Karpas-422 (cell line): ENCODE measurements at regions not wholly inside any gene's neighbourhood (a gene's known extent, or its start where the extent isn't known, plus 50 kb on each side); places are given as distances from the start of the nearest gene placed in this dataset.

ENCODE experiments used
- DNase-seq: peaks from one replicate; pipeline ENCODE4 v3.0.0-alpha.2; 2015
- H2AFZ ChIP-seq: fragments of 200-600 bp; sonication (generic); 2 replicates; pipeline ENCODE4 v1.6.1; 2014; ENCODE audit warnings: antibody characterized with exemption, low read length, mixed read lengths
- H3K27ac ChIP-seq: fragments of 200-600 bp; sonication (generic); 2 replicates; pipeline ENCODE4 v1.5.1; 2014; ENCODE audit warnings: mild to moderate bottlenecking, low read length, moderate library complexity
- H3K27me3 ChIP-seq: fragments of 200-600 bp; sonication (generic); 2 replicates; pipeline ENCODE4 v1.6.1; 2014; ENCODE audit warnings: low read length, mixed read lengths
- H3K36me3 ChIP-seq: fragments of 200-600 bp; sonication (generic); 2 replicates; pipeline ENCODE4 v1.6.1; 2014; ENCODE audit warnings: low read length, mixed read lengths; ENCODE audit not compliant: insufficient read depth
- H3K4me1 ChIP-seq: fragments of 200-600 bp; sonication (generic); 2 replicates; pipeline ENCODE4 v1.6.1; 2014; ENCODE audit warnings: mild to moderate bottlenecking, low read length, mixed read lengths
- H3K4me2 ChIP-seq: fragments of 200-600 bp; sonication (generic); 2 replicates; pipeline ENCODE4 v1.6.1; 2014; ENCODE audit warnings: low read length, low read depth, mild to moderate bottlenecking; ENCODE audit not compliant: poor library complexity, severe bottlenecking
- H3K4me3 ChIP-seq: fragments of 200-600 bp; sonication (generic); 2 replicates; pipeline ENCODE4 v1.5.1; 2014; ENCODE audit warnings: mild to moderate bottlenecking, antibody characterized with exemption, low read length, mixed read lengths
- H3K79me2 ChIP-seq: fragments of 200-600 bp; sonication (generic); 2 replicates; pipeline ENCODE4 v1.6.1; 2014; ENCODE audit warnings: mild to moderate bottlenecking, low read length, mixed read lengths
- H3K9ac ChIP-seq: fragments of 200-600 bp; sonication (generic); 2 replicates; pipeline ENCODE4 v1.6.0; 2014; ENCODE audit warnings: low read length
- H3K9me2 ChIP-seq: fragments of 200-600 bp; sonication (generic), shearing (Covaris generic); replicated peaks from 2 replicates; pipeline ENCODE4 v1.6.0; 2014; ENCODE audit warnings: mild to moderate bottlenecking, low read length, moderate library complexity; ENCODE audit not compliant: insufficient read depth
- H3K9me3 ChIP-seq: fragments of 300-700, 200-600 bp; sonication (generic); 2 replicates; pipeline ENCODE4 v1.6.1; 2014; ENCODE audit warnings: low read length, mixed read lengths
- H4K20me1 ChIP-seq: fragments of 200-600 bp; sonication (generic); 2 replicates; pipeline ENCODE4 v1.6.1; 2014; ENCODE audit warnings: mild to moderate bottlenecking, antibody characterized with exemption, low read length, low read depth; ENCODE audit not compliant: insufficient read depth

DNA sequence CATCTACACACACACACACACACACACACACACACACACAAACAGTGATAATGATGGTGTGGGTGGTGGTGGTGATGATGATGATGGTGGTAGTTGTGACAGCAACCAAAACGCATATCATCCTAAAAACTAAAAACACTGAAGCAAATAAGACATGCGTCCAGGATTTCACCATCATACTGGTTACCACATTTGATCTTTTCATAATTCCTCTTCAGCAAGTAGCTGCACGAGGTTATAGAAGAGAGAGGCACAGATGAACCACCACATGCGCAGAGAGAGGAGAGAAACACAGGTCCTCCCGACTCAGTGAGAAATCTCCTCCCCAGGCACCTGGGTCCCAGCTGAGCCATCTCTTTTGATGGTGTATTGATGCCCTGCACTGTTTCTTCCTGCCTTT is 393.3 kb downstream of the METTL4 start:
- Histone ChIP-seq H3K36me3 (no peaks in the 10 kb centered on the region), H3K9ac (no peak overlapping the region), H3K27ac (no peak overlapping the region), H3K4me2 (no peak overlapping the region), H4K20me1 (no peaks in the 10 kb centered on the region), H3K9me2 (no peaks in the 10 kb centered on the region), H3K4me1 (no peaks in the 10 kb centered on the region), H3K4me3 (no peak overlapping the region), H3K27me3 (0 out of 2 replicates have a peak, but pooled peaks cover 2% of the 10 kb centered on the region), H2AFZ (no peak overlapping the region), H3K79me2 (no peaks in the 10 kb centered on the region), H3K9me3 (no peaks in the 10 kb centered on the region)
- DNase-seq: no peak

DNA sequence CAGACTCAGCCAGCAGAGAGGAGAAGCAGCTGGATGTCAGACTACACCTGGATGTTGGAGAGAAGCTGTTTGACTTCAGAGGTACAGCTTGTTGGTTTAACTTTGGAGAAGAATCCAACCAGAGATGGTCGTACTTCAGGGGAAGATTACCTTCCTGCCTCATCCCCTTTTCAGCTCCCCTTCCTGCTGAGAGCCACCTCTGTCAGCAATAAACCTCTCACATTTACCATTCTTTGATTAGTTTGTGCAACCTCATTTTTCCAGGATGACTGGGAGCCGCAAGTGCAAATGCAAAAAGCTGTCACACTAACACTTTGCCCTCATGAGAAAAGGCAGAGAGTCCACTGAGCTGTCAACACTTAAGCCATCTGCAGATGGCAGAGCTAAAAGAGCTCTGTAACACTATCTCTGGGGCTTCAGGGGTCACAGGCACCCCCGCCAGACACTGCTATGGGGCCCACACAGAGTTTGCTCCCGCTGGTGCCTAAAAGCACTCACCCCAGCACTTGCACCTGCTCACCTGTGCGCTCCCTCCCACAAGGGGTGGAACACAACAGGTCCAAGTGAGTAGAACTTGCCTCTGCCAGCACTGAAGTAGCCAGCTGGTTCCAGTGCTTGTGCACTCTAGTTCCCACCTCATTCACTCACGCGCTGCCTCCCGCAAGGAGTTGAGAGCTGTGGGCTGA is 391.7 kb downstream of the METTL4 start:
- H3K9me3 ChIP-seq: no peaks in the 10 kb centered on the region
- no peaks in the 10 kb centered on the region for H3K9me2 ChIP-seq
- H3K27ac ChIP-seq: no peak overlapping the region
- no peaks in the 10 kb centered on the region for H3K36me3 ChIP-seq
- no peak overlapping the region for H3K4me2 ChIP-seq
- no peak overlapping the region for H2AFZ ChIP-seq
- H3K9ac ChIP-seq: no peak overlapping the region
- H4K20me1 ChIP-seq: no peaks in the 10 kb centered on the region
- no peaks in the 10 kb centered on the region for H3K79me2 ChIP-seq
- no peak overlapping the region for H3K4me3 ChIP-seq
- DNase-seq: no peak
- 0 out of 2 replicates have a peak, but pooled peaks cover 2% of the 10 kb centered on the region for H3K27me3 ChIP-seq
- H3K4me1 ChIP-seq: no peaks in the 10 kb centered on the region

DNA sequence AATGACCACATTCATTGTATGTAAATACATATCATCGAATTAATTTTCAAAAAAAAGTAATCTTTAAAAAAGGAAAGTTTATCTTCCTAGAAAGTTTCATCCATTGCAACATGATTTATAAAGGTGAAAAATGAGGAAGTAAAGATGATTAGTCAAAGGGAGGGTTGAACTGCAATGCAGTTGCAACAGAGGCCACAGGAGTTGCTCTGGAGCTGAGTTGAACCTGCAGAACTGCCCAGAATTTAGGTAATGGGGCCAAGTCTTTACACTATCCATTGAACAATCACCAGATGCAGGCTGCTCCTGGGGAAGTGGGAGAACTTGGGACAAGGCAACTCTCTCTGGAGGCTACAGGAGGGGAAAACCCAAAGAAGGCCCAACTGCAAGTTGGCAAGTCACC is 390.7 kb downstream of the METTL4 start:
- no peaks in the 10 kb centered on the region for H4K20me1 ChIP-seq
- H3K9me2 ChIP-seq: no peaks in the 10 kb centered on the region
- H3K9me3 ChIP-seq: no peaks in the 10 kb centered on the region
- no peaks in the 10 kb centered on the region for H3K79me2 ChIP-seq
- no peak overlapping the region for H3K4me3 ChIP-seq
- DNase-seq: peak; percentile 50
- H3K4me2 ChIP-seq: no peak overlapping the region
- no peaks in the 10 kb centered on the region for H3K4me1 ChIP-seq
- no peak overlapping the region for H3K9ac ChIP-seq
- H3K36me3 ChIP-seq: no peaks in the 10 kb centered on the region
- H3K27ac ChIP-seq: no peak overlapping the region
- H2AFZ ChIP-seq: no peak overlapping the region
- 0 out of 2 replicates have a peak, but pooled peaks cover 2% of the 10 kb centered on the region for H3K27me3 ChIP-seq

DNA sequence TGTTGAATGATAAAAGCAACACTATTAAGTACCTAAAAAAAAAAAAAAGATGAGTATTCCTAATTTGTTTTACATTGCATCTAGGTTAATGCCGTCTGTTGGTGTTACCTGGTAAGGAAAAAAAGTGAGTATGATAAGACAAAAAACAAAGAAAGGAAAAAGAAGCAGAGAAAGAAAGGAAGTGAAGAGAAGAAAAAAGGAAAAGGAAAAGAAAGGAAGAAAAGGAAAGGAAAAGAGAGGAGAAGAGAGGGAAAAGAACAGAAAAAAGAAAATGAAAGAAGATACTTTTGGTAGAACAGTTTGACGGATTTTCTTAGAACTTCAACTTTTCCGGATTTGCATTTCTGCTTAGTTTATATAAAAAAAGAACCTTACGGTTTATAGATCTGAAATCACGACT is 387.9 kb downstream of the METTL4 start:
- 0 out of 2 replicates have a peak, but pooled peaks cover 2% of the 10 kb centered on the region for H3K27me3 ChIP-seq
- H3K4me3 ChIP-seq: no peak overlapping the region
- no peaks in the 10 kb centered on the region for H3K79me2 ChIP-seq
- no peak overlapping the region for H3K4me2 ChIP-seq
- no peaks in the 10 kb centered on the region; the same call in 1 of the 2 replicates for H3K4me1 ChIP-seq
- no peaks in the 10 kb centered on the region for H3K36me3 ChIP-seq
- no peak overlapping the region for H2AFZ ChIP-seq
- no peaks in the 10 kb centered on the region for H4K20me1 ChIP-seq
- no peaks in the 10 kb centered on the region for H3K9me2 ChIP-seq
- H3K27ac ChIP-seq: no peak overlapping the region
- H3K9me3 ChIP-seq: no peaks in the 10 kb centered on the region
- no peak overlapping the region for H3K9ac ChIP-seq
- no peak for DNase-seq

DNA sequence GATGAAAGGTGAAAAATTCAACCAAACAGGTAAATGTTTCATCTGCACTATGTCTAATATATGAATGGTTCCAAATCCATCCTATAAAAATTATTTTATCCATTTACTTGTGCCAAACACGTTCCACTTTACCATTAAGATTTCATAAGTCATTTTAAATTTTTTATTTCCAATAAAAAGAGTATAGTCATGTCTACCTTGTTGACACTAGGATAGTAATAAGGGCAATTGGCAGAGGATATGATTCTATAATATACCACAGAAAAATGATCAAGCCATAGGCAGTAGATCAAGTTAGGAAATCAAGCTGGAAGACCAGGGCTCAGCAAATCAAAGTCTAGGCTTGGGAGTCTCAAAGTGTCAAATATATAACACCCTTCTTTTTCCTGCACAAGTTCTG is 384.3 kb downstream of the METTL4 start:
- Histone ChIP-seq H3K79me2 (no peaks in the 10 kb centered on the region), H3K4me1 (no peaks in the 10 kb centered on the region; the same call in 1 of the 2 replicates), H2AFZ (no peak overlapping the region)

DNA sequence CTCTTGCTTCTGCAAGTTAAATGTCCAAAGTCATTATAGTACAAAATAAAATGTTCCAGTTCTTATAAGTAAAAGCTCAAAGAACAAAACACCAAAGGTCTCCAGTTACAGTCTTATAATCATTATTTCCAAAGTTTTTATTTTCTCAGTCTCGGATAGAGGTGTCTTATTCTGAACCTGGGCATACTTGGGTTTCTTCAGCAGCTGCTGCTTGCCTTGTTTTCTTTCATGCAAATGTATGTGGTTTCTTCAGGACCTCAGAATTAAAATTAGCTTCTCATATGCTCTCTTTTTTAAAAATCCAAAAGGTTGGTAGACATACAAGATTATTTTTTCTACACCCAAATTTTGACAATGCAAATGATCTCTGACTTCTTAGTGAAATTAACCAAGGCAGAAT is 383.0 kb downstream of the METTL4 start:
- Histone ChIP-seq H3K9me2 (no peaks in the 10 kb centered on the region), H2AFZ (no peak overlapping the region), H3K79me2 (no peaks in the 10 kb centered on the region), H3K27ac (no peak overlapping the region), H3K9me3 (no peaks in the 10 kb centered on the region), H4K20me1 (no peaks in the 10 kb centered on the region), H3K4me1 (no peaks in the 10 kb centered on the region; the same call in 1 of the 2 replicates), H3K4me3 (no peak overlapping the region), H3K4me2 (no peak overlapping the region), H3K9ac (no peak overlapping the region), H3K27me3 (no peaks in the 10 kb centered on the region), H3K36me3 (no peaks in the 10 kb centered on the region)
- DNase-seq: no peak

More for the DNA sequence above, 384.3 kb downstream of the METTL4 start:
- Histone ChIP-seq H3K9me3 (no peaks in the 10 kb centered on the region), H3K9ac (no peak overlapping the region), H4K20me1 (no peaks in the 10 kb centered on the region), H3K27ac (no peak overlapping the region), H3K9me2 (no peaks in the 10 kb centered on the region), H3K36me3 (no peaks in the 10 kb centered on the region), H3K4me3 (no peak overlapping the region), H3K27me3 (no peaks in the 10 kb centered on the region), H3K4me2 (no peak overlapping the region)
- no peak for DNase-seq

DNA sequence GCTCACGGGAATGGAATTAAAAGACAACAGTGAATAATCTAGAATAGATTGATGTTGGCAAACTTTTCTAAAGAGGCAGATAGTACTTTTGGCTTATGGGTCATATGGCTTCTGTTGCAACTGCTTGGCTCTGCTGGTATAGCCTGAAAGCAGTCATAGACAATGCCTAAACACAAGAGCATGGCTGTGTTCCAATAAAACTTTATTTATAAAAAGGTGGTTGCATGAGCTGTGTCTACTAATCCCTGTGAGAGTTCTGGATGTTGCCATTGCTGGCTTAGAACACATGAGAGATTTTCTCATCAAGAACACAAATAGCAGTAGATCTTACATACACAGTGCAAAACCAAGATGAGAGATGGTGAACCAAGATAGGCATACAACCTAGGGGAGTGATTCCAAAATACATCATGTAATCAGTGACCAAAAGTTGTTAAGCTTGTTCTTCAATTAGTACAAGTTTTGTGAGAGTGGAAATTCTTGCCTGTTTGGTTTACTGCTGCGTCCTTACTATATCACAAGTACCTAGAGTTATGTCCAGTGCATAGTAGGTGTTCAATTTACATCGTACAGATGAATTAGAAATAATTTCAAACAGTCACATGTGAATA is 380.0 kb downstream of the METTL4 start:
- Histone ChIP-seq H4K20me1 (no peaks in the 10 kb centered on the region), H3K4me1 (no peaks in the 10 kb centered on the region; the same call in 1 of the 2 replicates), H3K79me2 (no peaks in the 10 kb centered on the region), H2AFZ (no peak overlapping the region), H3K9me2 (no peaks in the 10 kb centered on the region), H3K9me3 (no peaks in the 10 kb centered on the region), H3K36me3 (no peaks in the 10 kb centered on the region), H3K27ac (no peak overlapping the region), H3K4me2 (no peak overlapping the region), H3K9ac (no peak overlapping the region), H3K4me3 (no peak overlapping the region), H3K27me3 (no peaks in the 10 kb centered on the region)
- no peak for DNase-seq

DNA sequence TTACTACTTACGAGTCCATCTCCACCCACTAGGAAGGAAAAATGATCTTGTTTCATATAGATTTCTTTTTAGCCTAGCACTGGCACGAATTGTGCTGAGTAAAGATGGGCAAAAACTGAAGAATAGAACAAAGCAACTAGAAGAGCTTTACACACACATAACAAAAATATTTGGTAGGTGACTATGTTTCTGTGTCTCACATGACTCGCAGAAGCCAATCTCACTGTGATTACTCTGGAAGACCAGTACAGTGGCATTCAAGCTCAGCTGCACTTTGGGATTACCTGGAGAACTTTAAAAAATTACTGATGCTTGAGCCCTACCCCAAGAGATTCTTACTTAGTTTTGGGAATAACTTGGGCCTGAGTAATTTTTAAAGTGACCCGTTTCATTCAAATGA is 378.7 kb downstream of the METTL4 start:
- no peaks in the 10 kb centered on the region for H4K20me1 ChIP-seq
- no peaks in the 10 kb centered on the region for H3K79me2 ChIP-seq
- no peak for DNase-seq
- H3K9me2 ChIP-seq: no peaks in the 10 kb centered on the region
- H3K4me2 ChIP-seq: no peak overlapping the region
- H3K4me1 ChIP-seq: no peaks in the 10 kb centered on the region; the same call in 1 of the 2 replicates
- H3K27me3 ChIP-seq: no peaks in the 10 kb centered on the region
- H3K27ac ChIP-seq: no peak overlapping the region
- H3K9me3 ChIP-seq: no peaks in the 10 kb centered on the region
- H3K9ac ChIP-seq: no peak overlapping the region
- no peaks in the 10 kb centered on the region for H3K36me3 ChIP-seq
- no peak overlapping the region for H2AFZ ChIP-seq
- H3K4me3 ChIP-seq: no peak overlapping the region
